ENCODE measurements at regions not wholly inside any gene's neighbourhood (a gene's known extent, or its start where the extent isn't known, plus 50 kb on each side); places are given as distances from the start of the nearest gene placed in this dataset.

DNA sequence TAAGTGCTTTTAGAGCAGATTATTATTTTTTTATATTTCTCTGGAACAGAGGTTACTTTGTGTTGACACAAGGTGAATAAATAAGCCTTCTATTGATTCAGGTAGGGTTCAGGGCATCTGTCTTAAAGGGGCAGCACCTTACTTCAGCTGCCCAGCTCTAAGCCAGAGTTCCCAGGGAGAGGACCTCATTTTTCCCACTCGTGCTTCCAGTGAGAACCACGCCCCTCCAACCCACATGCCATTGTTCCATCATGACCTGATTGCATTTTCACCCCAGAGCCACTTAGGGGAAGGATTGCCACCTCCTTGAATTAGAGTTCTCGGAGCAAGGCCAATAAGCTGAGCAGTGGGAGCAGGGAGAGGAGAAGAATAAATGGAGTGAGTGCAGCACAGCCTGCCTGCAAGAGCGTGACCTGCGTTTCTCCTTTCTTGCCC is 104.3 kb upstream of the FRY start:
- Histone ChIP-seq H3K4me3 (ENCODE audit: low read depth, low read length) (no peak overlapping the region), H3K27me3 (ENCODE audit: control insufficient read depth, insufficient read depth, low read length) (no peaks in the 10 kb centered on the region), H3K27ac (ENCODE audit: low read depth, low read length) (no peak overlapping the region), H3K9me3 (ENCODE audit: control insufficient read depth, insufficient read depth, low read length) (no peaks in the 10 kb centered on the region)
- TF ChIP-seq, protein P1, sequence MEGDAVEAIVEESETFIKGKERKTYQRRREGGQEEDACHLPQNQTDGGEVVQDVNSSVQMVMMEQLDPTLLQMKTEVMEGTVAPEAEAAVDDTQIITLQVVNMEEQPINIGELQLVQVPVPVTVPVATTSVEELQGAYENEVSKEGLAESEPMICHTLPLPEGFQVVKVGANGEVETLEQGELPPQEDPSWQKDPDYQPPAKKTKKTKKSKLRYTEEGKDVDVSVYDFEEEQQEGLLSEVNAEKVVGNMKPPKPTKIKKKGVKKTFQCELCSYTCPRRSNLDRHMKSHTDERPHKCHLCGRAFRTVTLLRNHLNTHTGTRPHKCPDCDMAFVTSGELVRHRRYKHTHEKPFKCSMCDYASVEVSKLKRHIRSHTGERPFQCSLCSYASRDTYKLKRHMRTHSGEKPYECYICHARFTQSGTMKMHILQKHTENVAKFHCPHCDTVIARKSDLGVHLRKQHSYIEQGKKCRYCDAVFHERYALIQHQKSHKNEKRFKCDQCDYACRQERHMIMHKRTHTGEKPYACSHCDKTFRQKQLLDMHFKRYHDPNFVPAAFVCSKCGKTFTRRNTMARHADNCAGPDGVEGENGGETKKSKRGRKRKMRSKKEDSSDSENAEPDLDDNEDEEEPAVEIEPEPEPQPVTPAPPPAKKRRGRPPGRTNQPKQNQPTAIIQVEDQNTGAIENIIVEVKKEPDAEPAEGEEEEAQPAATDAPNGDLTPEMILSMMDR (IDR thresholded peaks at IDR 0.05; ENCODE audit: low read depth, low read length) = no peak
- no peak for DNase-seq (ENCODE audit: low read depth, low spot score)
- CTCF ChIA-PET = interaction anchor here (2.7 kb wide), 1 partner anchor 17 kb away, joined by 16 read pairs; no protein-coding TSS in a partner anchor
- POLR2A ChIA-PET = no interaction called here

DNA sequence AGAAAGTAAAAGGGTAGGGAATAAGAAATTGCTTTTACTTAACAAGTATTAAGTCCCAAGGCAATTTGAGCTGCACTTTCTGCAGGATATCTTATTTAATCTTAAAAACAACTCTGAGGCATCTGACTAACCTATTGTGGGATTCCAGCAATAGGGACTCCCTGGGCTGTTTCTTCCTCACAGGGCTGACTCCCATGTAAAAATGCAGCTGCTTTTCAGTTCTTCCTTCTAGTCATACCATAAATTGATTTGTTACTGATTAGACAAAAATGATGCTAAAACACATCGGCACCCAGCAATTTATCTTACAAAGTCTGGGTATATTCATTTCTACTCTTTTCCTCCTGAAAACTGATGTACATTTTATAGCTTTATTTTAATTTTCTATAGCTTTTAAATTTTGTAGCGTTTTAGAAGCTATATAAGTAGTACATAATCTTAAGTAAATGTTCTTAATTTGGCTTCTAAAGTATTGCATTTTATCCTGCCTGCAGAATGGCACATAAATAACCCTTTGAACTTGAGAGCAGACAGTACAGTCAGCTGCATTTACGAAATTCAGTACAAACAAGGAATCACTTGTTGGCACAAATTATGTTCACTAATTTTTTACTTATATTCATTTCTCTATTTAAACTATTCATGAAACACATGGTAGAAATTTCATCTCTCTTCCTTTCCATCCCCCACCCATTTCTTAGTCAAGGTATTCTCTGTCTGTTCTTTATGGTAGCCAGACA is 102.4 kb upstream of the FRY start:
- H3K9me3 ChIP-seq (ENCODE audit: control insufficient read depth, insufficient read depth, low read length) = no peaks in the 10 kb centered on the region
- ChIA-PET CTCF (interaction anchor here (1.1 to 2.7 kb wide), 2 partner anchors 19 to 722 kb away, joined by 3 to 16 read pairs; no protein-coding TSS in a partner anchor), POLR2A (no interaction called here)
- H3K27ac ChIP-seq (ENCODE audit: low read depth, low read length) = no peak overlapping the region
- no peak overlapping the region for H3K4me3 ChIP-seq (ENCODE audit: low read depth, low read length)
- no peaks in the 10 kb centered on the region for H3K27me3 ChIP-seq (ENCODE audit: control insufficient read depth, insufficient read depth, low read length)
- TF ChIP-seq, protein P1 (IDR thresholded peaks at IDR 0.05; ENCODE audit: low read depth, low read length) = no peak
- DNase-seq (ENCODE audit: low read depth, low spot score) = no peak

DNA sequence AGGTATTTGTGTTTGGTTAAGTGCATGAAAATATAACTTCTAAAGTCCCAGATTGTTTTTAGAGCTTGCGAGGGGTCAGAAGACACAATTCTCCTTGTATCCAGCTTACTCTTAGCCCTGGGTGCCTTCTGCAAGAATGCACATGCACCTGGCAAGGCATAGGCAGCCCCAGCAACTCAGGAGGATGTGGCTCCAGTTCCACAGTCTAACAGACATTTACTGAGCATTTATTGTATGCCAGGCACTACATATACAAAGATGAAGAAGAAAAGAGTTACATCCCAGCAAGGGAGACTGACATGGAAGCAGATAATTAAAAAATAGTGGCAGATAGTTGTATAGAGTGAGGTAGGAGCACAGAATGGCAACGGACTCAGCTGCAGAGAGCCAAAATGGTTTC is 101.1 kb upstream of the FRY start:
- TF ChIP-seq, protein P1 (IDR thresholded peaks at IDR 0.05; ENCODE audit: low read depth, low read length) = no peak
- ChIA-PET CTCF (no interaction called here), POLR2A (interaction anchor here (0.6 kb wide), 1 partner anchor 21 kb away, joined by 3 read pairs; no protein-coding TSS in a partner anchor)
- Histone ChIP-seq H3K9me3 (ENCODE audit: control insufficient read depth, insufficient read depth, low read length) (no peaks in the 10 kb centered on the region), H3K27ac (ENCODE audit: low read depth, low read length) (no peak overlapping the region), H3K4me3 (ENCODE audit: low read depth, low read length) (no peak overlapping the region), H3K27me3 (ENCODE audit: control insufficient read depth, insufficient read depth, low read length) (no peaks in the 10 kb centered on the region)
- no peak for DNase-seq (ENCODE audit: low read depth, low spot score)

DNA sequence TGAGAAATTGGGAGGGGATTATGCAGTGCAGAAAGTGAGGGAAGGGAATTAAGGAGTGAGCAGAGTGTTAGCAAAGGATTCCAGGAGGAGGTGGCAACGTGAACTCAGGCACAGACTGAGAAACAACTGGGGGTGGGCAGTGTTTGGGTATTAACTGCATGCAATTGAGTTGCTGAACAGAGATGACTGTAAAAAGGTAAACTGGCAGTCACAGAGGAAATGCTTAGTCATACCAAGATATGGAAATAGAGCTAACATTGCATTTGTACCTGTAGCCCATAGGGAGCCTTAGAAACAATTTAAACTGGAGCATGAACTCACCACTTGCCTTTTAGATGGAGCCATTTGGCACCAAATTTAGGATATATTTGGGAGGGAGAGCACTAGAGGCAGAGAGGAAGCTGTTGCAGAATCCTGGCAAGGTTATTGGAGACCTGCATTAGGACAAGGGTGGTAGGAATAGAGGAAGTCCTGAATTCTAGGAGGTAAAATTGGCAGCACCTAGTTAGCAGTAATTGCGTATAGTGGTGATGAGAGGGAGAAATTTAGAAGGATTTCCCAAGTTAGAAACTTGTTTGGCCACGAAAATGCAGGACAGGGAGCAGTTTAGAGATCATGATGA is 100.6 kb upstream of the FRY start:
- no peak for DNase-seq (ENCODE audit: low read depth, low spot score)
- Histone ChIP-seq H3K27me3 (ENCODE audit: control insufficient read depth, insufficient read depth, low read length) (no peaks in the 10 kb centered on the region), H3K9me3 (ENCODE audit: control insufficient read depth, insufficient read depth, low read length) (no peaks in the 10 kb centered on the region), H3K4me3 (ENCODE audit: low read depth, low read length) (no peak overlapping the region), H3K27ac (ENCODE audit: low read depth, low read length) (no peak overlapping the region)
- POLR2A ChIA-PET = interaction anchor here (0.6 kb wide), 1 partner anchor 21 kb away, joined by 3 read pairs; no protein-coding TSS in a partner anchor
- TF ChIP-seq, protein P1 (IDR thresholded peaks at IDR 0.05; ENCODE audit: low read depth, low read length) = no peak
- CTCF ChIA-PET = interaction anchor here (2.4 kb wide), 1 partner anchor 21 kb away, joined by 13 read pairs; no protein-coding TSS in a partner anchor

DNA sequence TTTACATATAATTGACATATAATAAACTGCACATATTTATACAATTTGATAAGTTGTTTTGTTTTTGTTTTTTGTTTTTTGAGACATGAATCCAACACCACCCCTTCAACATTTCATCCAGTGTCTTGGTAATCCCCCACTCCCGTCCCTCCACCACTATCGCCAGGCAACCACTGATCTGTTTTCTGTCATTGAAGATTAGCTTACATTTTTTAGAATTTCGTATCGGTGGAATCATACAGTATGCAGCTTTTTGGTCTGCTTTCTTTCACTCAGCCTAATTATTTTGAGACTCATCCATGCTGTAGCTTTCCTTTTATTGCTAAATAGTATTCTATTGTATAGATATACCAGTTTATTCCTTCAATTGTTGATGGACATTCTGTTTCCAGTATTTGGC is 94.1 kb upstream of the FRY start:
- Histone ChIP-seq H3K4me3 (ENCODE audit: low read depth, low read length) (no peak overlapping the region), H3K27me3 (ENCODE audit: control insufficient read depth, insufficient read depth, low read length) (no peaks in the 10 kb centered on the region), H3K27ac (ENCODE audit: low read depth, low read length) (no peak overlapping the region), H3K9me3 (ENCODE audit: control insufficient read depth, insufficient read depth, low read length) (no peaks in the 10 kb centered on the region)
- TF ChIP-seq, protein P1 (IDR thresholded peaks at IDR 0.05; ENCODE audit: low read depth, low read length) = no peak
- ChIA-PET POLR2A (no interaction called here), CTCF (interaction anchor here (2.6 kb wide), 1 partner anchor 27 kb away, joined by 11 read pairs; no protein-coding TSS in a partner anchor)
- no peak for DNase-seq (ENCODE audit: low read depth, low spot score)
